H1 (cell line): ENCODE measurements at regions not wholly inside any gene's neighbourhood (a gene's known extent, or its start where the extent isn't known, plus 50 kb on each side); places are given as distances from the start of the nearest gene placed in this dataset.
"Not testable (repeated sequence)": the region's sequence is repeated elsewhere in the genome, so short reads cannot be mapped to it uniquely, and the experiment has no call there.

Experiments
- CHD2 ChIP-seq: IDR thresholded peaks from 2 replicates; pipeline ENCODE4 v1.6.1; 2012; ENCODE audit warnings: low read length, improper control_type of control experiment
- RNF2 ChIP-seq: fragments of 200-900, 300-1000 bp; sonication (generic); IDR thresholded peaks from 2 replicates; pipeline ENCODE4 v1.7.1; 2016; ENCODE audit warnings: borderline replicate concordance, low read depth, mild to moderate bottlenecking, antibody characterized with exemption, low read length; ENCODE audit not compliant: poor library complexity, severe bottlenecking; ENCODE audit errors: missing control alignments
- SRF ChIP-seq: IDR thresholded peaks from 2 replicates; pipeline ENCODE4 v1.6.1; 2011; ENCODE audit warnings: mild to moderate bottlenecking, low read depth, low read length, moderate library complexity
- TBP ChIP-seq: IDR thresholded peaks from 2 replicates; pipeline ENCODE4 v1.6.1; 2011; ENCODE audit warnings: low read depth, low read length, improper control_type of control experiment
- TF ChIP-seq, protein P1 (sequence below), 3 experiments: IDR thresholded peaks; 1 replicate in 2 of 3; 2 replicates in 1 of 3; pipeline versions ENCODE4 v1.5.1 to v1.6.1; 2011; ENCODE audit warnings: low read length in 3 of 3, mild to moderate bottlenecking in 3 of 3, inconsistent platforms in 2 of 3, low read depth in 1 of 3, moderate library complexity in 1 of 3; ENCODE audit not compliant: insufficient read depth in 1 of 3; ENCODE audit errors: control extremely low read depth in 1 of 3

DNA sequence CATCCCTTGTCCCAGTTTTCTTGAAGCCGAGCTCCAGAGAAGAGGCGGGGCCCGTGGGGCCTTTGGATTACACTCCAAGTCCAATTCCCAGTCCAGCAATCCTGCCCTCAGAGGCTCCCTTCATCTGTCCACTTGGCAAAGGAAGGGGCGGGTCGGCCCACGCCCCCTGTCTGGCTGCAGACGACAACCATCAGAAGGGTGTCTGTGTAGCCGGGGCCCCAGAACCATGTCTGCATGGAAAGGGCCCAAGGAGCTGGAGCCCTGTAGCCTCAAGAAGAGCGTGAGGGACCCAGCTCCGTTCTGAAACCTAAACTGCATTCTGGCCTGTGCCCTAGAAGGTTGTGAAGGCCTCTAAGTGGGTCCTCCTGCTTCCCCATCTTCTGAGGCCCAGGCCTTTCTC is 65.2 kb upstream of the TAMM41 start:
- TF ChIP-seq TBP, CHD2, SRF, RNF2: not testable (repeated sequence)
- TF ChIP-seq, protein P1, sequence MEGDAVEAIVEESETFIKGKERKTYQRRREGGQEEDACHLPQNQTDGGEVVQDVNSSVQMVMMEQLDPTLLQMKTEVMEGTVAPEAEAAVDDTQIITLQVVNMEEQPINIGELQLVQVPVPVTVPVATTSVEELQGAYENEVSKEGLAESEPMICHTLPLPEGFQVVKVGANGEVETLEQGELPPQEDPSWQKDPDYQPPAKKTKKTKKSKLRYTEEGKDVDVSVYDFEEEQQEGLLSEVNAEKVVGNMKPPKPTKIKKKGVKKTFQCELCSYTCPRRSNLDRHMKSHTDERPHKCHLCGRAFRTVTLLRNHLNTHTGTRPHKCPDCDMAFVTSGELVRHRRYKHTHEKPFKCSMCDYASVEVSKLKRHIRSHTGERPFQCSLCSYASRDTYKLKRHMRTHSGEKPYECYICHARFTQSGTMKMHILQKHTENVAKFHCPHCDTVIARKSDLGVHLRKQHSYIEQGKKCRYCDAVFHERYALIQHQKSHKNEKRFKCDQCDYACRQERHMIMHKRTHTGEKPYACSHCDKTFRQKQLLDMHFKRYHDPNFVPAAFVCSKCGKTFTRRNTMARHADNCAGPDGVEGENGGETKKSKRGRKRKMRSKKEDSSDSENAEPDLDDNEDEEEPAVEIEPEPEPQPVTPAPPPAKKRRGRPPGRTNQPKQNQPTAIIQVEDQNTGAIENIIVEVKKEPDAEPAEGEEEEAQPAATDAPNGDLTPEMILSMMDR (IDR thresholded peaks at IDR 0.05; ENCODE audit: control extremely low read depth in 1 of 3, insufficient read depth in 1 of 3, low read depth in 1 of 3, low read length in 3 of 3) = not testable (repeated sequence)
